Bone marrow (tissue), 2 donors: ENCODE measurements at regions not wholly inside any gene's neighbourhood (a gene's known extent, or its start where the extent isn't known, plus 50 kb on each side); places are given as distances from the start of the nearest gene placed in this dataset.

Experiments used
- DNase-seq, 2 donors: peaks; one replicate each; lab custom pipeline; 2025; lab: John Stamatoyannopoulos, UW

GRCh38 chr12:23185346-23185745 lies 560.4 kb downstream of the ETNK1 start:
- no peak for DNase-seq

- no peak for DNase-seq
These were observed 562.0 kb downstream of the ETNK1 start for GRCh38 chr12:23186950-23187349.

GRCh38 chr12:23193552-23193951 lies 568.6 kb downstream of the ETNK1 start:
- DNase-seq, result no peak

GRCh38 chr12:23197266-23197665 lies 572.3 kb downstream of the ETNK1 start:
- DNase-seq, result no peak

GRCh38 chr12:23202728-23203127 lies 577.8 kb downstream of the ETNK1 start:
- DNase-seq, result no peak

GRCh38 chr12:23204933-23205778 lies 580.2 kb downstream of the ETNK1 start:
- peak in 1 of 2 donors; percentile 46 for DNase-seq

- DNase-seq, result no peak
These were observed 584.8 kb downstream of the ETNK1 start for GRCh38 chr12:23209793-23210192.

- DNase-seq, result no peak
These were observed 585.6 kb downstream of the ETNK1 start for GRCh38 chr12:23210573-23210972.

- no peak for DNase-seq
These were observed 586.7 kb downstream of the ETNK1 start for GRCh38 chr12:23211384-23212320.

GRCh38 chr12:23217158-23217557 lies 592.2 kb downstream of the ETNK1 start:
- no peak for DNase-seq

GRCh38 chr12:23217667-23218066 lies 592.7 kb downstream of the ETNK1 start:
- DNase-seq, result no peak

GRCh38 chr12:23221066-23221465 lies 596.1 kb downstream of the ETNK1 start:
- DNase-seq, result no peak

- no peak for DNase-seq
These were observed 597.0 kb downstream of the ETNK1 start for GRCh38 chr12:23221926-23222325.

GRCh38 chr12:23222801-23223200 lies 597.8 kb downstream of the ETNK1 start:
- no peak for DNase-seq

GRCh38 chr12:23228101-23228500 lies 603.1 kb downstream of the ETNK1 start:
- no peak for DNase-seq

GRCh38 chr12:23230899-23231298 lies 605.9 kb downstream of the ETNK1 start:
- DNase-seq, result no peak

- no peak for DNase-seq
These were observed 611.3 kb downstream of the ETNK1 start for GRCh38 chr12:23236066-23236780.

- no peak for DNase-seq
These were observed 611.8 kb downstream of the ETNK1 start for GRCh38 chr12:23236811-23237210.

GRCh38 chr12:23238190-23238589 lies 613.2 kb downstream of the ETNK1 start:
- DNase-seq, result no peak

GRCh38 chr12:23238957-23239356 lies 614.0 kb downstream of the ETNK1 start:
- DNase-seq, result no peak

- DNase-seq, result no peak
These were observed 620.2 kb downstream of the ETNK1 start for GRCh38 chr12:23245186-23245585.

- DNase-seq, result no peak
These were observed 628.2 kb downstream of the ETNK1 start for GRCh38 chr12:23253191-23253590.
